NCI-H510A (cell line): ENCODE measurements at regions not wholly inside any gene's neighbourhood (a gene's known extent, or its start where the extent isn't known, plus 50 kb on each side); places are given as distances from the start of the nearest gene placed in this dataset.

Experiments
- DNase-seq: peaks from one replicate; lab custom pipeline; 2025; lab: John Stamatoyannopoulos, UW

DNA sequence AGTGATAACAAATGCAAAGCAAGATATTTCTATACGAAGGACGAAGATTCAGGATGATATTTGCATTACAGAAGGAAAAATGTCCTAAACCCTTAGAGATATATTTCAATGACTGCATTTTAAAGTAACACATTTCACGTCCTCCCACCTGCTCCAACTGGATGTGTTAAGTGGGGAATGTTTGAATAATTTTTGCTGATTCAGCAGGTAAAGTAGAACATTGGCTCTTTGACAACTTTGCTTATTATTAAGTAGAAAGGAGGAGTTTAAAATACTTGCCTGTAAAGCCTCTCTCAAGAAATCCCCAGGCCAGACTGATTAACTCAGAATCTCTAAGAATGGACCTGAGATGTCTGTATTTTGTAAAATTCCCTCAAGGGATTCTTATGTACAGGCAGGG, 1165.2 kb upstream of the PRKX start:
- no peak for DNase-seq

DNA sequence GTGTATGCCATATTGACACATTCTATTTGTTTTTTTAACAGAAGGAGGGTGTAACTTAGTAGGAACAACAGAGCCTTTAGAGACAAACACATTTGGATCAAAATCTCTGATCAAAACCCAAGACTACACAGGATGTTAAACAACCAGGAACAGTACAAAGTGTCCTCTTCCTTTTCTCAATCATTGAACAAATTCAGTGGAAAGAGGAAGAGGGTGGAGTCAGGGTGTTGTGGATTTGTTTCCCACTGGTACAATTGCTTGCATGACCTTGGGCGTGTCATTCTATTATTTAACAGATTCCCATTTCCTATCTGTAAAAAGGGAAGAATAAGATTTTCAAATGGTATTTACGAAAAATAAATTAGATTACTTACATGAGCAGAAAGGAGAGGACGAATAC, 1162.8 kb upstream of the PRKX start:
- no peak for DNase-seq

DNA sequence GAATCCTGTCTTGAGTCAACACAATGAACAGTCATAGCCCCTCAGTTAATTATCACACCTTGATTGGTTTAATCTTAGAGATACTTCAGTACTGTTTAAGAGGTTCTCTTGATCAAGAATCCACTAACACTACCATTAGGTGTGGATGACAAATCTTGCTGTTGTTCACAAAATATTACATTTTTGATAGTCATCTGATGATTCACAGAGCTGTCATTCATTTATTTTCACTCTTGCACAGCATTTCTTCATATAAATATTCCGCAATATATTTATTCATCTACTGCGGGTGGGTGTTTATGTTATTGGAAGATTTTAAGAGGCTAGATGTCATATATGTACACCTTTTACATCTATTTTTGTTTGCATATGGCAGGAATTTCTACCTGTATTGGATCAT, 1138.1 kb upstream of the PRKX start:
- no peak for DNase-seq

DNA sequence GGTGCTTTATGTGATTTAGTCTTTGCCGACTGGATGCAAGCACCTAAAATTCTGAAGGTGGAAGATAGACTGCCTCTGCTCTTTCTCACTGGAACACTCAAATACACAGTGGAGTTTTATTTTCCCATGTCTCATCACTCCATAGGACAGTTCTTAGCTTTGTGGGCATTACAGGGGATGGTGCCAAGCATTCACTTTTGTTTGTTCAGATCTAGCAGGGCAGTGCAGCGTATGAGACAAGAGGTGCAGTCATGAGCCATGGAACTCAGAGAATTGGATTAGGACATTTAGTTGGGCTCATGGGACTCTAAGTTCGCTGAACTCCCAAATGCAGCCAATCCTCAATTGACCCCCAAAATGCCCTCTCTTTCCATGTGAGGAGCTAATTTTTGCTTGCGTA, 1136.9 kb upstream of the PRKX start:
- no peak for DNase-seq

DNA sequence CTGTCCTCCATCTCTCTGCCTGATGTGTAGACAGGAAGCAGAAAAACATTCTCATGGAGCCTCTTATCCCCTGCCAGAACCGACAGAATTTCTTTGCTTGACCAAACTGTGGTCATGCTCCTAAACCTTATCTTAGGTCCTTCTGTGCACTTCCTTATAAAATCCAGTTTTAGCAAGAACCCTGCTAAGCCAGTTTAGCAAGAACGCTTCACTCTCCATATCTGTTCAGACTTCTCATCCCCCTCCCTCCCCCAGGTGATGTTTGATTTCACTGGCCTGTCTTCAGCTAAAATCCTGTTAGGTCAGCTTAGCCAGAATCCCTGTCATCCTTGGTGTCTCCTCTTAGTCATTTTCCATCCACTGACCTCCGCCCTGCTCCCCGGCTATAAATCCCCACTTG, 1130.9 kb upstream of the PRKX start:
- no peak for DNase-seq

DNA sequence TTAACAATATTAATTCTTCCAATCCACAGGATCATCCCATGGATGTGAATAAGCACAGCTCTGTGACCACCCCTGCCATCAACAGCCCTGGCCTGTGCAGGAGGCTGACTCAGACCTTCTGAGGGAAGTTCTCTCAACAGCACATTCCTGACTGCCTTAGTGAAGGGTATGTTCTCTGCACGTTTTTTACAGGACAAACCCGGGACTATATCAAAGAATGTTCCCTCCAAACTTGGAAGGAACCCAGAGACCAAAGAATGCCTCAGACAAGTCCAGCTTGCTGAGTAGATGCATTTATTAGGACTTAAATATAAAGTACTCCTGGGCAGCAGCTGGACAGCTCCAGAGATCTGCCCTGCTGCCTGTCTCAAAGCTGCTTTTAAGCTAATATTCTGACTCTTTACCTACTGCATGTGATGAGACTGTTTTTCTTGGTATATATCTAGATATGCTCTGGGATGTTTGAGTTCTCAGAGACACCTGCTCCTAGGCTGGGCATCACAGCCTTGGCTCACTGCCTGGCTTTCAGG, 1127.8 kb upstream of the PRKX start:
- no peak for DNase-seq

DNA sequence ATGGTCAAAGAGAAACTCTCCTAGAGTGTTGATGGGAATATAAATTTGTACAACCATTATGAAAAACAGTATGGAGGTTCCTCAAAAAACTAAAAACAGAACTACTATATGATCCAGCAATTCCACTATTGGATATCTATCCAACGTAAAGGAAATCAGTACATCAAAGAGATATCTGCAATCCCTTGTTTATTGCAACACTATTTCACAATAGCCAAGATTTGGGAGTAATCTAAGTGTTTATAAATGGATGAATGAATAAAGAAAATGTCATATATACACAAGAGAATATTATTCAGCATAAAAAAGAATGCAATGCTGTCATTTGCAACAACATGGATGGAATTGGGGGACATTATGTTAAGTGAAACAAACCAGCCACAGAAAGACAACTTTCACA, 1118.1 kb upstream of the PRKX start:
- no peak for DNase-seq

DNA sequence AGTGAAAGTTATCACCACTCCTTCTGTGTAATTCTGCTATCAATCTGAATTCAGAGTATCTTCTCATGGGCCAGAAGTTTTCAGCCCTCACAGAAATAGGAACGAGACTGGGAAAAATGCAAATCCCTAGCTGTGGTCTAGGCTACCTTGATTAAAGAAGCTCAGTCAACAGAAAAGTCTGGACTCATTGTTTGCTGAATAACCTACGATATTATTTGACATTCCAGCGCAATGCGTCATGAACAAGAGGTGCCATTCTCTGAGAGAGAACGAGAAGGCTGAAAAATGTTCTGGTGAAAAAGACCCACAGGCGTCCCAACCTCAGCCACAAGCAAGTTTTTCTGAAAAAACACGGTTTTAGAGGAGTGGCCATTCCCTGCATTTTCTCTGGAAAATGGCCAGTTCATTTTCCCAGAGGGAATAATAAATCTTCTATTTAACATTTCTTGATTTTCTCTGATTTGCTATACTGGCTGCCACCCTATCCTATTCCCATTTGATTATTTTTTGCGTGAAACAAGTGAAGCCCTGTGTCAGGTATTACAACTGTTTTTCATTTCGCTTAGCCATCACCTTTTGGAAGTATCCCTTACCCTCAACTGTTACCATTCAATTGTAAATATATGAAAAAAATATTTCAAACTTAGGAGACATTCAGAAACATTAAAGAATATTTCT, 1117.6 kb upstream of the PRKX start:
- no peak for DNase-seq

DNA sequence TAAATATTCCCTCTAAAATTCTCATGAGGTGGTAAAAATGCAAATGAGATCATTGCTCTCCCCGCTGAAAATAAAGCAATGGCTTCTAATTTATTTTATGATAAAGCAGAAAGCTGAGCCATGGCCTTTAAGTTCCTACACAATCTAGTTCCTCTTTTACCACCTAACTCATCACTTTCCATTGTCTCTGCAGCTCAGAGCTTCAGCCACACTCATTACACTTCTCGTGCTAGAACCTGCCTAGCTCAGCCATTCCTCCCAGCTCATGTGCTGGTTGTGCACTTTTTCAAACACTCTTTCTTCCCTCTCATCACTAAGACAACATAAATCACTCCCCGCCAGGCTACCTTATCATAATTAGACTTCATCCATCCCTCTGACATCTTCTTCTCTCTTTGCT, 1112.1 kb upstream of the PRKX start:
- DNase-seq, result no peak

DNA sequence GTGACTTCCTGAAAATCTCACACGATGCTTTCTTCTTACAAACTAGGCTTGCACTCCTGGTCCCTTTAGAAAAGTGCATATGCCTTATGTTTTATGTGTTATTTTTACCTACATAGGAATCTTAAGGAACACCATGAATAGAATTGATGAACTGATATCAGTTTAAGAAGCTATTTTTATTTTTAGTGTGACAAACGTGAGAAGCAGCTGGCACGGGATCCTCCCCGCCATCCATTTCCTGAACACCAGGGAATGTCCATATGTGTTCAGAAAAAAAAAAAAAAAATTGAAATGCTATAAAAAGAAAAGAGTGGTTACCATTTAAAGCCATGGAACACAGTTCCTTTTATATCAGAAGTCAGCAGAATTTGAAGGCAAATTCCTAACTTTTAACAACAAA, 1096.1 kb upstream of the PRKX start:
- DNase-seq, result no peak

DNA sequence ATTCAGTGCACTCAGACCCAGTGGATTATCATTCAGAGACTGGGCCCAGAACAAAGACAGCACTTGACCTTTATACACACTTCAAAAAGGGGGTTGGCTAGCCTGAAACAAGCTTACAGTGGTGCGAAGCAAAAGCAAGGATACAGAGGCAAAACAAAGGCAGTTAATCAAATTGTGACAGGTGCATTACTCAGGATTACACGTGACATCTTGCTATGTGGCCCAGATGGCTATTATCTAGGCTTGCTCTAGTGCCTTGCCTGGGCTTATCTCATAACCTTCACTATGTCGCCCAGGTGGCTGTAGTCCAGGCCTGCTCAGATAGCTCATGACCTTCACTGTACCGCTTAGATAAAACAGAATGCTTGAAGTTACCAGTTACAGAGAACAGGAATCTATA, 1092.1 kb upstream of the PRKX start:
- no peak for DNase-seq

DNA sequence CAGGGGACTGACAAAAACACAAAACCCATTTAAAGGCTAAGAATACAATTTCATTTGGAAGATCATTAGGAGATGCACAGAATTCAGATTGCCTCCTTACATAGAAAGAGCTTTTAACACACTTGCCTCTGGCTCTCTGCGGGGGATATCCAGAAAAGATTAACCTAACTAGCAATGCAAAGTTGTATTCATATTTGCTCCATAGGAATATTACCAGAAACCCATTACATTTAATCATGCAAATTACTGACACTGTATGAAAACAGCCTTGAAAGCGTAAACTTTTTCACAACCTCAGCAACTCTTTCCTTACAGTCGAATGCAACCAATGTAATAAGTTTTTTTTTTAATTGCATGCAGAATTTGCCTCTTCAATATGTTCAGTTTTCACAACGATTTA, 1087.3 kb upstream of the PRKX start:
- DNase-seq, result no peak

DNA sequence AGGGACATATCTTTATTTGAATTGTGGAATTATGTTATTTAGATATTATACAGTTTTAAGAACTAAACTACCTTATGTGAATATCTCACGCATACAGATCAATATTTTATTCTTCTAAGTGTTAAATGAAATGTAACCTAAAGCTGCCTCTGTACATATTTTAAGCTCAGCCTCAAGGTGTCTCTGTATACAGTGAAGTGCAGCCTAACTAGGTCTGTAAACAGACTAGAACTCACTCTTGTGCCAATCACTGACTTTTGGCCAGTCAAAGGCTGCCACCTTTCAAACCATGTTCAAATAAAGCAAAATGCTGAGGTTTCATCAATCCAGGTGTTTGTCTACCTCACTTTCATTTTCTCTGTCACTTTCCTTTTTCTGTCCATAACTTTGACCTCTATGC, 1074.5 kb upstream of the PRKX start:
- no peak for DNase-seq

DNA sequence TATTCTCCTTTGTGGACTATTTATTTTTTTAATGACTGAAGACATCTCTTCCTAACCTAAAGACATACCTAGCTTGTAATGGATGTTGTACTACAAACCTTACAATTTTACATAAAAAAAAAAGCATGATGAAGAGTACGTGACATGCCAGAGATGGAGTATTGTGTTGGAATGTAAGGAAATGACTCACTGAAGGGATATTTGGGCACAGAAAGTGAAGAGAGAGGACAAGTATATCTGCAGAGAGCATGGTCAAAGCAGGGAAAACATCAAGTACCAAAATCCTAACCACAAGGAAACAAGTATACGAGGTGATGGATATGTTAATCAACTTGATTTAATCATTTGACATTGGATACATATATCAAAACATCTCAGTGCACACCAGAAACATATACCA, 1051.4 kb upstream of the PRKX start:
- no peak for DNase-seq

DNA sequence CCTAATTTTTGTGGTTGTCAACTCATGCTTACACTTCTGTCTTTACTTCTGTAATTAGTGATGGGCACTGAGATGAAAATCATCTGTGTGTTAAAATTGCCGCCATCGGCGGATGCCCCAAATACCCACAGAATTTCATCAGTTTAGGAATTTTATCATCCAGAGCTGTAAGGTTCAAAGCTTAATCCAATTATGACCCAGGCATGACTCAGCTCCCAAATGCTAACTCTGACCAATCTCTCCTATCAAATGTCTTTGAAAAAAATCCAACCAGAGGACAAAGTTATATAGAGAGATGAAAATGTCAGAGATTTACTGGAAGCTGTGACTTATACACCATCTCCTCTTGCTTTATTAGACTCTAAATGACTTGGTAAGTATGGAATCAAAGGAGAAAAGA, 1048.7 kb upstream of the PRKX start:
- DNase-seq, result no peak

DNA sequence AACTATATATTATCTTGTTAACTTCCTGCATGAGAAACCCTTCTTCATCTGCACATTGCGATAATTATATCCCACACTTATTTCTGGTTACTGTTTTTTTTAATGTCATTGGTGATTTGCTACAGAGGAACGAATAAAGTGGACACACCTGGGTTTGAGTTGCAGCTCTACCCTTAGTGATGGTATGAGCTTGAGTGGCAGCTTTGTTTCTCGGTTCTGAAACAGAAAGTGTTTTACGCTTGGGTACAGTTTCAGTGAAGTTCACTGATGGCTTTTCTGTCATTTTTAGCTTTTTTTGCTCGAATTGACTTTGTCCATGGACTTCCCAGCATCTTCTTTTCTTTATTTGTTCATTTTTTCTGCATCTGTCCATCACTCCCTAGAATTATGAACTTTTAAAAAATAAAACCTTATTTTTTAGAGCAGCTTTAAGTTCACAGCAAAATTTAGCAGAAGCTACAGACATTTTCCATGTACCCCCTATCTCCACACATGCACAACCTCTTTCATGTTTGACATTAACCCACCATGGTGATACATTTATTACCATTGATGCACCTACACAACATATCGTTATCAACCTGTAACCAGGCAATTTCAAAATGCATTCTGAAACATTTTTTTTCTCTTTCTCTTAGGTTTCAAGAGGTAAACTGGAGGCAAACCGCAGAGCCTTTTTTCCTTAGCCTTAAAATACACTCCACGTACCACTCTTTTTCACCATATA, 1041.6 kb upstream of the PRKX start:
- DNase-seq, result no peak

DNA sequence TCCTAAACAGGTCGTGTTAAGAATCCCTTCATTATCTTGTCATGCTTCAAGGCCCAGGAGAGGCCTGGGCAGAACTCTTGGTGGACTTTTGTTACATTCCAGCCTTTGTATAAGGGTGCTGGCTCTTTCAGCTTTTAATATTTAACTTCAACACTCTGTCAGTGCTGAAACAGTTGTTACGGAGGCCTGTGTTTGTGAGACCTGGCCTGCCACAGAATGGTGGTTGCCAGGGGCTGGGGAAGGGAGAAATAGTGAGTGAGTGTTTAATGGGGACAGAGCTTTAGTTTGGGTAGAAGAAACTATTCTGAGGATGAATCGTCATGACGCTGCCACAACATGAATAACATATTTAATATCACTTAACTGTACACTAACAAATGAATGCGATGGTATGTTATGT, 1027.6 kb upstream of the PRKX start:
- DNase-seq, result no peak

DNA sequence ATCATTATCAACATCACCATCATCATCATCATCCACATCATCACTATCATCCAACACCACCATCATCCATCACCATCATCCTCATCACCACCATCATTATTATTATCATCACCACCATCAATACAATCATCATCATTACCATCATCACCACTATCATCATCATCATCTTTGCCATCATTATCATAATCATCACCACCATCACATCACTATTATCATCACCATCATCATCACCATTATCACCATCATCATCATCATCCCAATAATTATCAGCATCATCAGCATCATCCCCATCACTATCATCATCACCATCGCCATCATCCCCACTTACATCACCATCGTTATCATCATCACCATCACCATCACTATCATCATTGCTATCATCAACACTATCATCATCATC, 1021.9 kb upstream of the PRKX start:
- DNase-seq, result no peak

DNA sequence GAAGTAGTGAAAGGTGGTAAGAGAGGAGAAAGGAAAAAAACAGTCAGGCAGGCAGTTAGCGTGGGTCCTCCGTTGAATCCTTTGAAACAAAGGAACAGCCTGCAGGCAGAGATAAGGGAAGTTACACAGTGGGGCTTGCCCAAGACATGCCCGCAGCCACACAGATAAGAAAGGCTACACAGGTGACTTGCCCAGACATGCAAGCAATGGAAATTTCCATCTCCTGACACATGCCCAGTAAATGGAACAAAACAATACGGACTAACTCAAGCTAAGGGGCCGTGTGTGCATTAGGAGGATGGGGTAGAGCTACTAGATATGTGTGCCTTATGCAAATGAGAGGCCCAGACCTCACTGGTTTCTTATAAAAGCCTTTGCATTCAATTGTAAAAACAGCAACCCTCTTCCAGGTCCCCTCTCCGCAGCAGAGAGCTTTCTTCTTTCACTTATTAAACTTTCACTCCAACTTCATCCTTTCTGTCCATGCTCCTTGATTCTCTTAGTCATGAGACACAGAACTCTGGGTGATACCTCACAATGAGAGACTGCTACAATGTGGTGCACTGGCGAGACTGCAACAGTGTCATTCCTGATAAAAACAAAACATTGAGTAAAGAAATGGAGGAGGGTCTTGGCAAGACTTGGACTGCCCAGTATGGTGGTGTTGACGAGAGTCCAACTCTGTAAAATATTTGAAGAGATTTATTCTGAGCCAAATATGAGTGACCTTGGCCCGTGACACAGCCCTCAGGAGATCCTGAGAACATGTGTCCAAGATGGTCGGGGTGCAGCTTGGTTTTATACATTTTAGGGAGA, 997.4 kb upstream of the PRKX start:
- peak; percentile 31 for DNase-seq

DNA sequence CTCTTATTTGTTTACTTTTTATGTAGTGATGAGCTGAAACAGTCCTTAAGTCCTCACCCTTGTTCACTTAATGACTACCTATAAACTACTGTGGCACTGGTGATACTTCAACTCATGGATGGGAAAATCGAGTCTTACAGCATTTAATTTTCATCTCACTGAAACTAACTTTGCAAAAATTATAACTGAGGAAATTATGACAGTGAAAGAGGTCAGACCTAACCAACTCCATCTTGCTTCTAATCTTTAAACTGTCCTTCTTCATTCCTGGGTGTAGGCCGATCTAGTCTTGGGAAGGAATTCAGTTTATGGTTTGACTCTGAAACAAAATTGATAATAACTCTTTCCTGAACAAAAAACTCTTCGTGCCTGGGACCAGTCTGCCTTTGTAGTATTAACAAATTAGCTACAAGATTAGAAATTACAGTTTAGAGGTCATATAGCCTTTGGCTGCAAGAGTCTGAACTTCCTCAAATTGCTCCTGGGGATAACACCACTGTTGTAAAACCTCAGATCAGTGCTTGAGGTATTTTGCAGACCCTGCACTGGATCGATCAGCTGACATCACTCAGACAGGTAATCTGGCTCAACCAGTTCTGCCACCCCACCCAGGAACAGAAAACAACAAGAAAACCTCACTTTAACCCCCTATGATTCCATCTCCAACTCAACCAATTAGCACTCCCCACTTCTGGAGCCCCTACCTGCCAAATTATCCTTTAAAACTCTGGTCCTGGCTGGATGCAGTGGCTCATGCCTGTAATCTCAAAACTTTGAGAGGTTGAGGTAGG, 995.7 kb upstream of the PRKX start:
- no peak for DNase-seq

DNA sequence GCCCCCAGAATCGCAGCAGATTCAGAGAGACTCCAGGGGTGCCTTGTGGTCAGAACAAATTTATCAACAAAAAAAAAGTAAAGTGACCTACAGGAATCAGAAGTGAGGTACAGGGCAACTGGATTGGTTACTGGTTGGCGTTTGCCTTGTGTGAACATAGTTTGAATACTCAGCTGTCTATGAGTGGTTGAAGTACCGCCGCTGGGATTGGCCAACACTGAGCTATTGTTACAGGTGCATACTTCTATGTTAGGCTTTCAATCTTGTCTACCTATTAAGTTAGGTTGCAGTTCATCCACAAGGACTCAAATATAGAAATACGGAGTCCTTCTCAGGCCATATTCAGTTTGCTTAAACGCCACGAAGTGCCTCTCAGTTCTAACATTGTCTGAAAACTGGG, 993.5 kb upstream of the PRKX start:
- no peak for DNase-seq

DNA sequence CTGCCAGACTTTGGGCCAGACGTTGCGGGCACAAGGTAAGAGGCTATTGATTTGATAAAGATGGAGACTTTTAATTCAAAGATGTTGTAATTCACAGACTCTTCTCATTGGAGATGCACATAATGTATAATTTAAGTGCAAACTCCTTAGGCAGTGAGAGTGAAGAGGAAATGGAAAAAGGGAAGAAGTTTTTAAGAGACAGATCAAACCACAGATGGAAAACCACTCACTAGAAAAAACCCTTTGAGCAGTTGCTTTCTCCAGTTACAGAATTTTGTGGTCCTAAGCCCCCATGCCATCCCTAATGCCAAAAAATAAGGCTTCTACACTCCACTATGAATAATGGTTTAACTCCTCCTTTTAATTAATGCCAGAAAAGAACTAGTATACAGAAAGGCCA, 977.1 kb upstream of the PRKX start:
- DNase-seq, result no peak
